IMR-90 (cell line): ENCODE measurements at regions not wholly inside any gene's neighbourhood (a gene's known extent, or its start where the extent isn't known, plus 50 kb on each side); places are given as distances from the start of the nearest gene placed in this dataset.
A peak's percentile ranks its signal among the peaks of the same experiment; 100 is the strongest.

Experiments used
- ATAC-seq: fragments of 200-7000 bp; cut with Tn5 transposase; 2 replicates; pipeline ENCODE4 v1.9.1; 2020; ENCODE audit warnings: low read depth, mild to moderate bottlenecking, moderate library complexity
- BruUV-seq: library from RNA; stranded (reverse); fragments of 400-500 nt; replicated peaks from 2 replicates; lab custom pipeline; 2021; lab: Mats Ljungman, UMichigan
- CTCF ChIA-PET: fragments of 300-600 bp; formaldehyde crosslinking; extraction: SDS; loops from one replicate; lab custom pipeline; 2021; ENCODE audit warnings: antibody characterized with exemption; lab: Yijun Ruan, JAX
- POLR2A ChIA-PET: fragments of 300-600 bp; sonication (Branson Sonifier 250); formaldehyde crosslinking; loops from one replicate; lab custom pipeline; 2022; ENCODE audit warnings: antibody characterized with exemption; ENCODE audit not compliant: unreplicated experiment; lab: Charles Lee
- DNase-seq: peaks from one replicate; pipeline ENCODE4 v3.0.0; 2013
- H2AFZ ChIP-seq: replicated peaks from 2 replicates; pipeline ENCODE3; 2013; ENCODE audit warnings: low read length, mild to moderate bottlenecking; ENCODE audit not compliant: poor library complexity
- H2AK5ac ChIP-seq: 2 replicates; pipeline ENCODE4 v1.6.1; 2013; ENCODE audit warnings: low read depth, low read length, inconsistent platforms
- H2AK9ac ChIP-seq: replicated peaks from 2 replicates; pipeline ENCODE3; 2013; ENCODE audit warnings: mild to moderate bottlenecking, low read depth, low read length, moderate library complexity; ENCODE audit not compliant: poor library complexity
- H2BK120ac ChIP-seq: 2 replicates; pipeline ENCODE4 v1.6.1; 2013; ENCODE audit warnings: low read depth, low read length, inconsistent platforms
- H2BK15ac ChIP-seq: 3 replicates; pipeline ENCODE4 v1.6.1; 2013; ENCODE audit warnings: low read depth, low read length, inconsistent platforms
- H2BK20ac ChIP-seq: 2 replicates; pipeline ENCODE4 v1.6.1; 2013; ENCODE audit warnings: low read depth, mild to moderate bottlenecking, inconsistent platforms, low read length, moderate library complexity
- H2BK5ac ChIP-seq: 2 replicates; pipeline ENCODE4 v1.6.1; 2013; ENCODE audit warnings: mild to moderate bottlenecking, low read depth, low read length, inconsistent platforms; ENCODE audit not compliant: poor library complexity, severe bottlenecking
- H3K14ac ChIP-seq: replicated peaks from 2 replicates; pipeline ENCODE4 v1.6.1; 2013; ENCODE audit warnings: low read depth, low read length, inconsistent platforms
- H3K18ac ChIP-seq: 2 replicates; pipeline ENCODE4 v1.6.1; 2013; ENCODE audit warnings: low read depth, low read length, control low read depth
- H3K23ac ChIP-seq: 2 replicates; pipeline ENCODE4 v1.6.1; 2013; ENCODE audit warnings: low read depth, low read length, inconsistent platforms
- H3K27ac ChIP-seq: 2 replicates; pipeline ENCODE4 v1.5.1; 2013; ENCODE audit warnings: mild to moderate bottlenecking, control low read depth, low read length; ENCODE audit not compliant: insufficient read depth
- H3K27me3 ChIP-seq: 2 replicates; pipeline ENCODE4 v1.6.1; 2013; ENCODE audit warnings: low read length; ENCODE audit not compliant: control insufficient read depth, insufficient read depth
- H3K36me3 ChIP-seq: 2 replicates; pipeline ENCODE4 v1.6.1; 2013; ENCODE audit warnings: low read length, mixed read lengths; ENCODE audit not compliant: control insufficient read depth, insufficient read depth
- H3K4ac ChIP-seq: 2 replicates; pipeline ENCODE4 v1.6.1; 2013; ENCODE audit warnings: low read depth, low read length, inconsistent platforms
- H3K4me1 ChIP-seq: 2 replicates; pipeline ENCODE4 v1.6.1; 2013; ENCODE audit warnings: low read length, mixed read lengths; ENCODE audit not compliant: control insufficient read depth, insufficient read depth
- H3K4me2 ChIP-seq: 2 replicates; pipeline ENCODE4 v1.6.1; 2013; ENCODE audit warnings: low read depth, mild to moderate bottlenecking, control low read depth, low read length, moderate library complexity
- H3K4me3 ChIP-seq: 2 replicates; pipeline ENCODE4 v1.5.1; 2013; ENCODE audit warnings: low read depth, mild to moderate bottlenecking, control low read depth, low read length, moderate library complexity; ENCODE audit not compliant: insufficient read depth
- H3K56ac ChIP-seq: 2 replicates; pipeline ENCODE4 v1.6.1; 2013; ENCODE audit warnings: low read length, inconsistent platforms; ENCODE audit not compliant: insufficient read depth; ENCODE audit errors: extremely low read depth
- H3K79me1 ChIP-seq, 2 experiments: 2 replicates each; pipeline ENCODE4 v1.6.1; 2013; ENCODE audit warnings: low read length in 2 of 2, inconsistent platforms in 1 of 2, low read depth in 1 of 2
- H3K9ac ChIP-seq: 2 replicates; pipeline ENCODE4 v1.6.1; 2013; ENCODE audit warnings: low read depth, low read length, control low read depth
- H3K9me1 ChIP-seq: 2 replicates; pipeline ENCODE4 v1.6.1; 2013; ENCODE audit warnings: low read length, inconsistent platforms; ENCODE audit not compliant: insufficient read depth
- H3K9me3 ChIP-seq: 2 replicates; pipeline ENCODE4 v1.6.1; 2013; ENCODE audit warnings: low read length; ENCODE audit not compliant: control insufficient read depth, insufficient read depth
- H4K20me1 ChIP-seq: 2 replicates; pipeline ENCODE4 v1.6.1; 2013; ENCODE audit warnings: low read length, inconsistent platforms; ENCODE audit not compliant: insufficient read depth
- H4K5ac ChIP-seq: 2 replicates; pipeline ENCODE4 v1.6.1; 2013; ENCODE audit warnings: mild to moderate bottlenecking, low read depth, low read length, control low read depth
- H4K8ac ChIP-seq, 2 experiments: 2 replicates each; pipeline ENCODE4 v1.6.1; 2013; ENCODE audit warnings: low read depth in 2 of 2, low read length in 2 of 2, control low read depth in 1 of 2, inconsistent platforms in 1 of 2
- H4K91ac ChIP-seq: 2 replicates; pipeline ENCODE4 v1.6.1; 2013; ENCODE audit warnings: low read depth, low read length, inconsistent platforms; ENCODE audit not compliant: insufficient read depth
- BHLHE40 ChIP-seq: fragments of 150-350 bp; IDR thresholded peaks from 2 replicates; pipeline ENCODE4 v1.6.1; 2016; ENCODE audit warnings: mild to moderate bottlenecking, low read depth, low read length
- CEBPB ChIP-seq: IDR thresholded peaks from 2 replicates; pipeline ENCODE4 v1.6.1; 2012; ENCODE audit warnings: low read depth, low read length, improper control_type of control experiment
- CHD1 ChIP-seq: IDR thresholded peaks from 2 replicates; pipeline ENCODE4 v1.6.1; 2012; ENCODE audit warnings: low read depth, low read length, improper control_type of control experiment
- FOS ChIP-seq: fragments of 150-350 bp; IDR thresholded peaks from 2 replicates; pipeline ENCODE4 v1.6.1; 2016; ENCODE audit warnings: low read depth, low read length
- MAFK ChIP-seq: IDR thresholded peaks from 2 replicates; pipeline ENCODE4 v1.6.1; 2012; ENCODE audit warnings: low read depth, low read length, improper control_type of control experiment
- MAZ ChIP-seq: IDR thresholded peaks from 2 replicates; pipeline ENCODE4 v1.6.1; 2012; ENCODE audit warnings: low read depth, mild to moderate bottlenecking, low read length, improper control_type of control experiment, moderate library complexity, borderline replicate concordance
- MXI1 ChIP-seq: IDR thresholded peaks from 2 replicates; pipeline ENCODE4 v1.6.1; 2012; ENCODE audit warnings: low read depth, mild to moderate bottlenecking, low read length, moderate library complexity, borderline replicate concordance
- RAD21 ChIP-seq: IDR thresholded peaks from 2 replicates; pipeline ENCODE4 v1.6.1; 2012; ENCODE audit warnings: low read length, improper control_type of control experiment
- SMC3 ChIP-seq: fragments of 150-350 bp; IDR thresholded peaks from 2 replicates; pipeline ENCODE4 v1.6.1; 2016; ENCODE audit warnings: low read depth, mild to moderate bottlenecking, antibody characterized with exemption, low read length, moderate library complexity
- WGBS, 2 experiments: methylation state at CpG; one replicate each; pipeline versions ENCODE4 v1.1.5 to v1.1.7; 2013; ENCODE audit warnings: missing lambda C conversion rate in 2 of 2; ENCODE audit not compliant: insufficient read length in 1 of 2; ENCODE audit errors: extremely low coverage in 2 of 2; 5-methylcytosine and 5-hydroxymethylcytosine counted together
- dilution Hi-C: fragments of 300-500 bp; cut with HindIII; formaldehyde crosslinking; loops from one replicate; pipeline ENCODE4 v1.14.3; 2018; ENCODE audit warnings: low sequenced_read_pairs; ENCODE audit not compliant: unreplicated experiment
- in situ Hi-C: fragments of 300-500 bp; cut with MboI; formaldehyde crosslinking; loops from 3 replicates; pipeline ENCODE4 v1.14.3; 2019; ENCODE audit warnings: low sequenced_read_pairs, inconsistent platforms, mixed read lengths
- intact Hi-C: fragments of 100-400 bp; cut with micrococcal nuclease; formaldehyde crosslinking; loops from 2 replicates; pipeline ENCODE4 v1.10.0; 2022
- TF ChIP-seq, protein P1 (sequence below): conservative IDR thresholded peaks from 2 replicates; pipeline ENCODE4 v1.5.1; 2012; ENCODE audit warnings: mild to moderate bottlenecking, low read depth, low read length, improper control_type of control experiment
- TF ChIP-seq, protein P2 (sequence below): fragments of 150-350 bp; IDR thresholded peaks from 2 replicates; pipeline ENCODE4 v1.6.1; 2016; ENCODE audit warnings: low read depth, mild to moderate bottlenecking, low read length, moderate library complexity, borderline replicate concordance

DNA sequence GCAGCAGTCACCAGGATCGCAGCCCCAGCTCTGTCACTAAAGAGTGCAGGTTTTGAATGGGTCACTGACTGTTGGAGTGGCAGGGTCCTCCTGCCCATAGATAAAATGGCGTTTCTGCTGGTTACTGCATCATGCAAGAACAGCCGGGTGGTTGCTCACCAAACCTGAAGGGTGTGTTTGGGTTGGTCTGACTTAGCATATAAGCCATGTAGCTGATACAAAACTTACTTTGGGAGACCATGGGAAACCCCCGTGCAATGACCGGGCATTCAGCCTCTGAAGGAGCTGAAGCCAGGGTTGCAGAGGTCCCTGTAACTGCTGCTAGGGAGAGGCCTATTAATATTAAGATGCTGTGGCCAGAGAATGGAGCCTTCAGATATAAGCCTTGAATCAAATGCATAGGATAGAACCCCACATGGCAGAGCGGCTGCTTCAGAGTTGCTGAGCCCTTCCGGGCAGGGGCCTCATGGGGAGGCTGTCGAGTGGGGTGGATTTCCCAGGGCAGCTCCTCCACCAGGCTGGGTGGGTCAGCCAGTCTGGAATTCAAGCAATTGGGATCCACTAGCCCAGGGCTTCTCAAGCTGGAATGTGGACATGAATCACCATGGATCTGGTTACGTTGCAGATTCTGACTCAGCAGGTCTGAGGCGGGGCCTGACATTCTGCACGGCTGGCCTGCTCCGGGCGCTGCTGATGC lies 70.9 kb upstream of the CTBP2 start (continued):
- TF ChIP-seq, protein P1, sequence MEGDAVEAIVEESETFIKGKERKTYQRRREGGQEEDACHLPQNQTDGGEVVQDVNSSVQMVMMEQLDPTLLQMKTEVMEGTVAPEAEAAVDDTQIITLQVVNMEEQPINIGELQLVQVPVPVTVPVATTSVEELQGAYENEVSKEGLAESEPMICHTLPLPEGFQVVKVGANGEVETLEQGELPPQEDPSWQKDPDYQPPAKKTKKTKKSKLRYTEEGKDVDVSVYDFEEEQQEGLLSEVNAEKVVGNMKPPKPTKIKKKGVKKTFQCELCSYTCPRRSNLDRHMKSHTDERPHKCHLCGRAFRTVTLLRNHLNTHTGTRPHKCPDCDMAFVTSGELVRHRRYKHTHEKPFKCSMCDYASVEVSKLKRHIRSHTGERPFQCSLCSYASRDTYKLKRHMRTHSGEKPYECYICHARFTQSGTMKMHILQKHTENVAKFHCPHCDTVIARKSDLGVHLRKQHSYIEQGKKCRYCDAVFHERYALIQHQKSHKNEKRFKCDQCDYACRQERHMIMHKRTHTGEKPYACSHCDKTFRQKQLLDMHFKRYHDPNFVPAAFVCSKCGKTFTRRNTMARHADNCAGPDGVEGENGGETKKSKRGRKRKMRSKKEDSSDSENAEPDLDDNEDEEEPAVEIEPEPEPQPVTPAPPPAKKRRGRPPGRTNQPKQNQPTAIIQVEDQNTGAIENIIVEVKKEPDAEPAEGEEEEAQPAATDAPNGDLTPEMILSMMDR = peak; percentile 23; the same call in 1 of the 2 replicates

DNA sequence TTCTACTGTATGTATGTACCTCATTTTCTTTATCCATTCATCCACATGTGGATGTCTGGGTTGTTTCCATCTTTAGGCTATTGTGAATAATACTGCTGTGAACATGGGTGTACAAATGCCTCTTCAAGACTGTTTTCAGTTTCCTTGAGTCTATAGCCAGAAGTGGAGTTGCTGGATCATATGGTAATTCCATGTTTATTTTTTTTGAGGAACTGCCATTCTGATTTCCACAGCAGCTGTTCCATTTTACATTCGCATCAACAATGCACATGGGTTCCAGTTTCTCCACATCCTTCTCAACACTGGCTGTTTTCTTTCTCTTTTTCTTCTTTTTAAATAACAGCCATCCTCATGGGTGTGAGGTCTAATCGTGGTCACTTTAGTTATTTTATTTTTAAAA lies 69.9 kb upstream of the CTBP2 start:
- Histone ChIP-seq H2AFZ (no peak overlapping the region), H3K18ac (no peak overlapping the region), H4K5ac (no peak overlapping the region), H3K9ac (no peak overlapping the region), H2AK5ac (no peak overlapping the region), H3K79me1 (peaks cover 0 to 10% of the 10 kb centered on the region in 2 experiments; a peak in 2 of 4 replicates), H3K4me3 (no peak overlapping the region), H3K4me1 (peaks cover 12% of the 10 kb centered on the region), H2BK5ac (no peak overlapping the region), H3K14ac (no peak overlapping the region), H3K4me2 (no peak overlapping the region), H2AK9ac (no peak overlapping the region), H3K9me1 (peaks cover 16% of the 10 kb centered on the region), H3K27me3 (peaks cover 1% of the 10 kb centered on the region; the same call in 1 of the 2 replicates), H4K20me1 (no peaks in the 10 kb centered on the region), H3K4ac (no peak overlapping the region), H3K23ac (no peak overlapping the region), H2BK15ac (no peak overlapping the region), H2BK120ac (no peak overlapping the region), H2BK20ac (no peak overlapping the region), H3K9me3 (no peaks in the 10 kb centered on the region), H3K56ac (no peak overlapping the region), H3K27ac (no peak overlapping the region), H3K36me3 (no peaks in the 10 kb centered on the region), H4K91ac (no peak overlapping the region), H4K8ac (no peak overlapping the region)
- BruUV-seq = no TSS peak
- intact Hi-C loops = loop anchor here (5.0 to 10.0 kb wide), 2 partner anchors 185 to 487 kb away; partner anchors contain the start of gene EDRF1
- POLR2A ChIA-PET = no interaction called here
- no peak for ATAC-seq
- DNase-seq = peak; percentile 54
- dilution Hi-C loops = no loop called here
- in situ Hi-C loops = no loop called here
- WGBS, 2 experiments = no CpG with 5 or more reads among the region's 2 CpGs
- CTCF ChIA-PET = no interaction called here
- TF ChIP-seq SMC3 = no peak
- TF ChIP-seq CHD1 = no peak
- TF ChIP-seq MAFK = no peak
- TF ChIP-seq FOS = no peak
- TF ChIP-seq MXI1 = no peak
- TF ChIP-seq CEBPB = no peak
- TF ChIP-seq BHLHE40 = no peak
- no peak for TF ChIP-seq MAZ
- TF ChIP-seq, protein P2, sequence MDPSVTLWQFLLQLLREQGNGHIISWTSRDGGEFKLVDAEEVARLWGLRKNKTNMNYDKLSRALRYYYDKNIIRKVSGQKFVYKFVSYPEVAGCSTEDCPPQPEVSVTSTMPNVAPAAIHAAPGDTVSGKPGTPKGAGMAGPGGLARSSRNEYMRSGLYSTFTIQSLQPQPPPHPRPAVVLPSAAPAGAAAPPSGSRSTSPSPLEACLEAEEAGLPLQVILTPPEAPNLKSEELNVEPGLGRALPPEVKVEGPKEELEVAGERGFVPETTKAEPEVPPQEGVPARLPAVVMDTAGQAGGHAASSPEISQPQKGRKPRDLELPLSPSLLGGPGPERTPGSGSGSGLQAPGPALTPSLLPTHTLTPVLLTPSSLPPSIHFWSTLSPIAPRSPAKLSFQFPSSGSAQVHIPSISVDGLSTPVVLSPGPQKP = no peak
- TF ChIP-seq, protein P1 = no peak
- TF ChIP-seq RAD21 = no peak
